AG09319 (cell line): ENCODE measurements at regions not wholly inside any gene's neighbourhood (a gene's known extent, or its start where the extent isn't known, plus 50 kb on each side); places are given as distances from the start of the nearest gene placed in this dataset.
"Not testable (repeated sequence)": the region's sequence is repeated elsewhere in the genome, so short reads cannot be mapped to it uniquely, and the experiment has no call there.

Source experiments
- DNase-seq: peaks from one replicate; pipeline ENCODE4 v3.0.0-alpha.2; 2010; ENCODE audit warnings: low read depth; ENCODE audit errors: extremely low read depth
- TF ChIP-seq, protein P1 (sequence below): IDR thresholded peaks from 2 replicates; pipeline ENCODE4 v1.5.1; 2011; ENCODE audit warnings: low read depth, mild to moderate bottlenecking, inconsistent platforms, low read length, moderate library complexity

DNA sequence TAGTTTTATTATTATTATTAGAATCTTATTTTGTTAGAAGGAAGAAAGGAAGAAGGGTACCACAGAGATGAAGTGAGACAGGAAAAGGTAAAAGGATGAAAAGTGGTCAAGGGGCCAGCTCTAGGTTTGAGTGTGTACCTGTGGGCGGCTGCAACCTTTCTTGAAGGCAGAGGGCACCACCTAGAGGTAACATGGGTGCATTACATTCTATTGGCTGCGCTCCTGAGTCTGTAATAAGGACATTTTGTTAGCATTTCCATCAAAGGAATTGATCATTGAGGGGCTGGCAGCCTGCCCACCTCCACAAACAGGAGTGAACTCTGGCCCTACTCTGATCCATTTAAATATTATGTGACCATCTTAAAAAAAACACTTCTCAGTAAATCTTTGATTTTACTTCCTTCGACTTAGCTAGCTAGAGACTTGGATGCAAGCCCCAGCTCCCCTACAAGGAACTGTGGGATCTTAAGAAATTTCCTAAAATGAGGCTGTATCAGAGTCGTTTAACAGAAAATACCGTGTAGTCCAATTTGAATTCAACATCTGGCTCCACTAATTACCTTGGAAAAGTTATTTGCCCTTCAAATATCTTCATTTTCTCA, 610.4 kb downstream of the IPMK start:
- peak; percentile 14 for DNase-seq
- TF ChIP-seq, protein P1, sequence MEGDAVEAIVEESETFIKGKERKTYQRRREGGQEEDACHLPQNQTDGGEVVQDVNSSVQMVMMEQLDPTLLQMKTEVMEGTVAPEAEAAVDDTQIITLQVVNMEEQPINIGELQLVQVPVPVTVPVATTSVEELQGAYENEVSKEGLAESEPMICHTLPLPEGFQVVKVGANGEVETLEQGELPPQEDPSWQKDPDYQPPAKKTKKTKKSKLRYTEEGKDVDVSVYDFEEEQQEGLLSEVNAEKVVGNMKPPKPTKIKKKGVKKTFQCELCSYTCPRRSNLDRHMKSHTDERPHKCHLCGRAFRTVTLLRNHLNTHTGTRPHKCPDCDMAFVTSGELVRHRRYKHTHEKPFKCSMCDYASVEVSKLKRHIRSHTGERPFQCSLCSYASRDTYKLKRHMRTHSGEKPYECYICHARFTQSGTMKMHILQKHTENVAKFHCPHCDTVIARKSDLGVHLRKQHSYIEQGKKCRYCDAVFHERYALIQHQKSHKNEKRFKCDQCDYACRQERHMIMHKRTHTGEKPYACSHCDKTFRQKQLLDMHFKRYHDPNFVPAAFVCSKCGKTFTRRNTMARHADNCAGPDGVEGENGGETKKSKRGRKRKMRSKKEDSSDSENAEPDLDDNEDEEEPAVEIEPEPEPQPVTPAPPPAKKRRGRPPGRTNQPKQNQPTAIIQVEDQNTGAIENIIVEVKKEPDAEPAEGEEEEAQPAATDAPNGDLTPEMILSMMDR, result peak; percentile 83

DNA sequence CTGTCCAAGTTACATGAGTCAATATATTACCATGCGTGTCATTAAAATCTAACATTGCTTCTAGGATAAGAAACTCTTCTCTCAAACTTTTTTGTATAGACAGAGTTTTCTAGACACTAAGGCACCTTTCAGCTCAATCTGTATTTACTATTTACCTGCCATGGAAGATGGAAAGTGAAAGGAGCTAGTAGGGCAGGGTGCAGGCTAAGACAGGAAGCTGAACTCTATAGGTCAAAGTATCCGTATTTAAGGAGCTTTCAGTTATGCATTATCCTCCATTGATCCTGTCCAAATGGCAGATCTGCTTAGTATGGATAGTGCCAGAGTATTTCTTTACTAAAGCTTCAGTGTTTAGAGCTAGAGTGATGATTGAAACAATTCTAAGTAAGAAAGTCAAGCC, 612.8 kb downstream of the IPMK start:
- TF ChIP-seq, protein P1, result no peak
- no peak for DNase-seq

DNA sequence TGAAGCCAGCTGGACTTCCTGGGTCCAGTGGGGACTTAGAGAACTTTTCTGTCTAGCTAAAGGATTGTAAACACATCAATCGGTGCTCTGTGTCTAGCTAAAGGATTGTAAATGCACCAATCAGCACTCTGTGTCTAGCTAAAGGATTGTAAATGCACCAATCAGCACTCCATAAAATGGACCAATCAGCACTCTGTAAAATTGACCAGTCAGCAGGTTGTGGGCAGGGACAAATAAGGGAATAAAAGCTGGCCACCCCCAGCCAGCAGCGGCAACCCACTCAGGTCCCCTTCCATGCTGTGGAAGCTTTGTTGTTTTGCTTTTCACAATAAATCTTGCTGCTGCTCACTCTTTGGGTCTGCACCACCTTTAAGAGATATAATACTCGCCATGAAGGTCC, 622.6 kb downstream of the IPMK start:
- not testable (repeated sequence) for DNase-seq

DNA sequence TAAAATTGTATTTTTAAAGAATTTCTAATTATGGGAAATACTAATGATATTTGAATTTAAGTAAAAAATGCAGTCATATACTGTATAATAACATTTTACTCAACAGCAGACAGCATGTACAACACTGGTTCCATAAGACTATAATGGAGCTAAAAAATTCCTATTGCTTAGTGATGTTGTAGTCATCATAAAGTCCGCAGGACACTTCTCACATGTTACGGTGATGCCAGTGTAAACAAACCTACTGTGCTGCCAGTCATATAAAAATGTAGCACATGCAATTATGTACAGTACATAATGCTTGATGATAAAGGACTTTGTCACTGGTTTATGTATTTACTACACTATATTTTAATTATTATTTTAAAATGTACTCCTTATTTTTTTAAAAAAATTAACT, 629.3 kb downstream of the IPMK start:
- DNase-seq, result no peak
- TF ChIP-seq, protein P1, result no peak

DNA sequence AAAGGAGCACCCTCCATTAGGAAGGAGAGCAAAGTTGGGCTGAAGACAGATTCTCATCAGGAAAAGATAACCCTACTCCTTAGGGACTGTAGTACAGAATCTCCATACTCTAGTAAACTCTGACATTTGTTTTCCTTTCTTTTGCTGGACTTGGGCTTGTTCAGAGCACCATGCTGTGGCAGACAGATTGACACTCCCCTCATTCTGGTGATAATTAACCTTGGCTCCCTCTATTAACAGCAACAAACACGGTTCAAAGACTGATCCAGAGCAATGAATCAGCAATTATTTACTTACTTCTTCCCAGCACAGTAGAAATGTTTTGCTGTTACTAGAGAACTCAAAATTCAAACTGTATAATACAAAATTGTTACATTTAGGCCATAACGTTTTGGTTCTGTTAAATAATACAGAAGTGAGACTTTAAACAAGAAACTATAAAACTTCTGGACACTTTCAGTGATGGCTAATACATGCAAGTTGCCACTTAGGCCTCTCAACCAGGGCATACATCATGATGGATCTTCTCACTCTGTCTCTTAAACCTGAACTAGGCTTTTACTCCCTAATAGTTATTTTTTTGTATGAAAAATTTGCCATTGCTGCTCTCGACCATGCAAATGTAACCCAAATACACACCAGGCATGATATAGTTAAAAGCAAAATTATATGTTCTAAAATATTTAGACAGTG, 639.0 kb downstream of the IPMK start:
- no peak for DNase-seq
- TF ChIP-seq, protein P1, result no peak

DNA sequence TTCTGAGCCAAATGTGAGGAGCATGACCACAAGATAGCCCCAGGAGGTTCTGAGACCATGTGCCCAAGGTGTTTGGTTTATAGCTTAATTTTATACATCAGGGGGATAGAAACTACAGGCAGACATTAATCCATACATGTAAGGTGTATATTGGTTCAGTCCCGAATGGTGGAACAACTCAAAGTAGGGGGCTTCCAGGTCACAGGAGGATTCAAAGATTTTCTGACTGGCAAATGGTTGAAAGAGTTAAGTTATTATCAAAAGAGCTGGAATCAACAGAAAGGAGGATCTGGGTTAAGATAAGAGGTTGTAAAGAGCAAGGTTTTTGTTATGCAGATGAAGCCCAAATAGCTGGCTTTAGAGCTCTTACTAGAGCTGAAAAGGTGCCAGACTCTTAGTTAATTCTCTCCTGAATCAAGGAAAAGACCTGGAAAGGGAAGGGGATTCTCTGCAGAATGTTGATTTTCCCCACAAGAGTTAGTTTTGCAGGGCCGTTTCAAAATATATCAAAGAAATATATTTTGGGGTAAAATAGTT, 640.0 kb downstream of the IPMK start:
- TF ChIP-seq, protein P1, result no peak
- DNase-seq, result no peak

DNA sequence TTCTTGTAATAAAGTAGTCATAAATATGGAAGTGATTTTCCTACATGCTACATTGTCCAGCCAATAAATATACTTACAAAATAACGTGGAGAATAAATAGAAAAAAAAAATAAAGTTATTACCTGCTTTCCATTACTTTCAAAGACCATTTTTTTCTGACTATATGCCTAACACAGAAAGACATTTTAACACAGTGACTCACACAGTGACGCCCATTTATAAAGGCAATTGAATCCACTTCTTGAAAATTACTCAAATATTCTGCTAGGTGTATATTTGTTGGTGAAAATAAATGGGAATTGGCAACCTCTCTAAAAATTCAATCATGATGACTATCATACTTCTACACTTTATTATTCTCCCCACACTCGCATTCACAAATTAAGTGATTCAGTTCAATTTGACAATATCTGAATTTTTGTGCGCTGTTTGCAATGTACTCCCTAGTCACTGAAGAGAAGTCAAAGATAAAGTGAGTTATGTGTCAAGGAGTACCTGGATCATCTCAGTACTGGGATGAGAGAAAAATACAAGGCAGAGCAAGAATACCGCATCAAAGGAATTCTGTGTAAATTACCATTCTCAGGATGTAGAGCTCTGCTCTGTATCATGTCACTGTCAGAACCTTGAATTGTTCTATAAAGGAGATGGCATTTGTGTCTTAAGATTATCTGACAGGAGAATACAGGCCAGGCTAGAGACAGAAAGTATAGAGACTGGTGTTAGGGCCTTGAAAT, 642.7 kb downstream of the IPMK start:
- no peak for DNase-seq

More for the DNA sequence above, 642.7 kb downstream of the IPMK start:
- TF ChIP-seq, protein P1, result no peak
